ENCODE measurements at regions not wholly inside any gene's neighbourhood (a gene's known extent, or its start where the extent isn't known, plus 50 kb on each side); places are given as distances from the start of the nearest gene placed in this dataset.

- no peak for TF ChIP-seq POLR2A (IDR thresholded peaks at IDR 0.05; ENCODE audit: low read depth, low read length)
- TF ChIP-seq CTCF (IDR thresholded peaks at IDR 0.05; ENCODE audit: extremely low read depth in 1 of 2, insufficient read depth in 1 of 2, low read depth in 1 of 2, low read length in 2 of 2): no peak
- TF ChIP-seq FOS (IDR thresholded peaks at IDR 0.05; ENCODE audit: borderline replicate concordance, insufficient read depth, low read length): no peak
- no peak for TF ChIP-seq POLR2AphosphoS5 (IDR thresholded peaks at IDR 0.05; ENCODE audit: insufficient read depth, low read depth, low read length)
- TF ChIP-seq EZH2 (IDR thresholded peaks at IDR 0.05; ENCODE audit: borderline replicate concordance, low read depth, low read length, severe bottlenecking): no peak
- TF ChIP-seq MYC (IDR thresholded peaks at IDR 0.05; ENCODE audit: low read depth, low read length): no peak
- TF ChIP-seq, protein P1, sequence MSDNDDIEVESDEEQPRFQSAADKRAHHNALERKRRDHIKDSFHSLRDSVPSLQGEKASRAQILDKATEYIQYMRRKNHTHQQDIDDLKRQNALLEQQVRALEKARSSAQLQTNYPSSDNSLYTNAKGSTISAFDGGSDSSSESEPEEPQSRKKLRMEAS (IDR thresholded peaks at IDR 0.05; ENCODE audit: insufficient read depth, insufficient read length): no peak
- TF ChIP-seq GATA2 (IDR thresholded peaks at IDR 0.05; ENCODE audit: insufficient read depth, insufficient read length, low read depth, low read length): no peak
Observed at GRCh38 chr15:31227235-31227634, 99.4 kb upstream of the KLF13 start.
